Ovary (tissue), 7 donors: ENCODE measurements at regions not wholly inside any gene's neighbourhood (a gene's known extent, or its start where the extent isn't known, plus 50 kb on each side); places are given as distances from the start of the nearest gene placed in this dataset.

ENCODE experiments used
- DNase-seq, 5 donors: peaks; one replicate each; pipeline ENCODE4 v3.0.0-alpha.2; 2019 to 2020
- H3K27ac ChIP-seq, 2 donors: fragments of 200-600 bp; one replicate each; pipeline versions ENCODE4 v1.5.1 to v1.8.0; 2019 to 2022
- H3K27me3 ChIP-seq: fragments of 200-600 bp; one replicate; pipeline ENCODE4 v1.8.0; 2022
- H3K36me3 ChIP-seq: fragments of 200-600 bp; sonication (generic); one replicate; pipeline ENCODE4 v1.5.1; 2019
- H3K4me1 ChIP-seq: one replicate; pipeline ENCODE4 v1.8.1; 2013; ENCODE audit warnings: mild to moderate bottlenecking, moderate library complexity; ENCODE audit not compliant: insufficient read depth
- H3K4me3 ChIP-seq: fragments of 200-600 bp; sonication (generic); one replicate; pipeline ENCODE4 v1.5.1; 2017
- H3K9me3 ChIP-seq, 2 donors: fragments of 200-600 bp in 1 of 2; sonication (generic) in 1 of 2; one replicate each; pipeline versions ENCODE4 v1.5.1 to v1.8.1; 2013 to 2019; ENCODE audit warnings: mild to moderate bottlenecking in 1 of 2, moderate library complexity in 1 of 2
- CTCF ChIP-seq, 3 donors: fragments of 450-650 bp in 2 of 3; fragments of 200-600 bp in 1 of 3; IDR thresholded peaks; one replicate each; pipeline versions ENCODE4 v1.5.1 to v1.8.0; 2016 to 2022; ENCODE audit warnings: antibody characterized with exemption in 3 of 3, mild to moderate bottlenecking in 1 of 3
- EP300 ChIP-seq: sonication (generic); formaldehyde crosslinking; IDR thresholded peaks from one replicate; pipeline ENCODE4 v1.6.1; 2017; ENCODE audit warnings: antibody characterized with exemption
- POLR2A ChIP-seq: fragments of 450-650 bp; IDR thresholded peaks from one replicate; pipeline ENCODE4 v1.6.1; 2017; ENCODE audit warnings: antibody characterized with exemption, mild to moderate bottlenecking, moderate library complexity
- WGBS, 3 donors: extraction: QIAGEN DNeasy Blood & Tissue Kit in 1 of 3; methylation state at CpG; one replicate each; pipeline versions ENCODE4 v1.1.5 to v1.1.7; 2013 to 2017; 5-methylcytosine and 5-hydroxymethylcytosine counted together
- intact Hi-C, 4 donors: fragments of 100-400 bp; cut with DNase I; formaldehyde crosslinking; loops; one replicate each; pipeline versions ENCODE4 v1.11.0 to v1.15.1; 2022 to 2023
- donor health status: DM: no; HTN: no; CAD: no; lungs with moderate emphysema.
- donor health status: DM: no; HTN: no; CAD: no.
- donor health status: Bipolar disorder and iron deficiency.
- donor health status: DM: no; HTN: no; CAD: no.
- donor health status: DM: yes; HTN: yes; CAD: no.

- no peak for DNase-seq
- H3K27me3 ChIP-seq, result no peaks in the 10 kb centered on the region
- TF ChIP-seq POLR2A, result no peak
- TF ChIP-seq EP300, result no peak
- TF ChIP-seq CTCF (IDR thresholded peaks at IDR 0.05), result no peak
- H3K9me3 ChIP-seq, result no peaks in the 10 kb centered on the region
- intact Hi-C loops, result loop anchor here (5.0 to 10.0 kb wide), 4 partner anchors 215 to 498 kb away; partner anchors contain the start of gene B3GNT2 (in 1 of the 4)
- H3K4me3 ChIP-seq, result no peak overlapping the region
- H3K27ac ChIP-seq, result no peak overlapping the region
- H3K36me3 ChIP-seq, result no peaks in the 10 kb centered on the region
- H3K4me1 ChIP-seq, result peaks cover 13% of the 10 kb centered on the region
- WGBS, 3 donors, result 14 to 28% (median 17%) methylated on average over 4 of the region's 4 CpGs
These were observed 93.7 kb downstream of the TMEM17 start for GRCh38 chr2:62412347-62412742.

- H3K36me3 ChIP-seq, result no peaks in the 10 kb centered on the region
- intact Hi-C loops, result loop anchor here (5.0 to 10.0 kb wide), 4 partner anchors 214 to 496 kb away; partner anchors contain the start of gene B3GNT2 (in 1 of the 4)
- peaks cover 13% of the 10 kb centered on the region for H3K4me1 ChIP-seq
- 24 to 56% (median 34%) methylated on average over 2 of the region's 2 CpGs for WGBS, 3 donors
- peak overlapping the region; percentile 35 to 79 for H3K27ac ChIP-seq
- no peaks in the 10 kb centered on the region for H3K27me3 ChIP-seq
- peak in 1 of 5 donors; percentile 46 for DNase-seq
- TF ChIP-seq CTCF (IDR thresholded peaks at IDR 0.05), result no peak
- TF ChIP-seq EP300, result no peak
- TF ChIP-seq POLR2A, result no peak
- H3K4me3 ChIP-seq, result no peak overlapping the region
- H3K9me3 ChIP-seq, result no peaks in the 10 kb centered on the region
These were observed 95.0 kb downstream of the TMEM17 start for GRCh38 chr2:62410926-62411456.

GRCh38 chr2:62410015-62410453 lies 96.0 kb downstream of the TMEM17 start:
- no peaks in the 10 kb centered on the region for H3K9me3 ChIP-seq
- 80 to 87% (median 83%) methylated on average over 9 of the region's 9 CpGs for WGBS, 3 donors
- intact Hi-C loops, result loop anchor here (5.0 to 10.0 kb wide), 4 partner anchors 213 to 495 kb away; partner anchors contain the start of gene B3GNT2 (in 1 of the 4)
- DNase-seq, result no peak
- H3K27ac ChIP-seq, result peak overlapping the region in 1 of 2 donors; percentile 79
- TF ChIP-seq CTCF (IDR thresholded peaks at IDR 0.05), result no peak
- TF ChIP-seq POLR2A, result no peak
- TF ChIP-seq EP300, result no peak
- no peaks in the 10 kb centered on the region for H3K27me3 ChIP-seq
- peaks cover 11% of the 10 kb centered on the region for H3K4me1 ChIP-seq
- no peak overlapping the region for H3K4me3 ChIP-seq
- no peaks in the 10 kb centered on the region for H3K36me3 ChIP-seq

- Histone ChIP-seq H3K9me3 (no peaks in the 10 kb centered on the region), H3K36me3 (no peaks in the 10 kb centered on the region), H3K4me3 (no peak overlapping the region), H3K4me1 (peaks cover 11% of the 10 kb centered on the region), H3K27ac (peak overlapping the region in 1 of 2 donors; percentile 79), H3K27me3 (no peaks in the 10 kb centered on the region)
- WGBS, 3 donors, result 77 to 90% (median 84%) methylated on average over 2 of the region's 2 CpGs
- no peak for TF ChIP-seq POLR2A
- TF ChIP-seq EP300, result no peak
- no peak for DNase-seq
- intact Hi-C loops, result loop anchor here in 1 of 4 donors (5.0 kb wide), 1 partner anchor 492 kb away; no protein-coding TSS in a partner anchor
These were observed 96.6 kb downstream of the TMEM17 start for GRCh38 chr2:62409442-62409841.

- Histone ChIP-seq H3K9me3 (no peaks in the 10 kb centered on the region), H3K4me1 (peaks cover 11% of the 10 kb centered on the region), H3K27ac (no peak overlapping the region), H3K36me3 (no peaks in the 10 kb centered on the region), H3K27me3 (no peaks in the 10 kb centered on the region), H3K4me3 (no peak overlapping the region)
- DNase-seq, result peak; percentile 42 to 71 (median 50)
- intact Hi-C loops, result loop anchor here in 1 of 4 donors (5.0 kb wide), 1 partner anchor 491 kb away; no protein-coding TSS in a partner anchor
- WGBS, 3 donors, result 33 to 39% (median 36%) methylated on average over 10 of the region's 10 CpGs
- no peak for TF ChIP-seq CTCF (IDR thresholded peaks at IDR 0.05)
- TF ChIP-seq POLR2A, result no peak
- no peak for TF ChIP-seq EP300
These were observed 97.7 kb downstream of the TMEM17 start for GRCh38 chr2:62408241-62408677.
